Dendritic cell treated with granulocyte-macrophage colony-stimulating factor and Interleukin-4, amounts not matched to agents 40 ng/mL and 50 ng/mL, for 4 days (primary cell): ENCODE measurements at regions not wholly inside any gene's neighbourhood (a gene's known extent, or its start where the extent isn't known, plus 50 kb on each side); places are given as distances from the start of the nearest gene placed in this dataset.

ENCODE experiments used
- H3K27ac Mint-ChIP-seq: one replicate; pipeline ENCODE4 v1.8.0; 2022; ENCODE audit warnings: mild to moderate bottlenecking, mixed read lengths
- H3K27me3 Mint-ChIP-seq: one replicate; pipeline ENCODE4 v1.8.0; 2022; ENCODE audit warnings: mild to moderate bottlenecking, mixed read lengths
- H3K36me3 Mint-ChIP-seq: one replicate; pipeline ENCODE4 v1.8.0; 2022; ENCODE audit warnings: low read depth, mixed read lengths
- H3K4me1 Mint-ChIP-seq: one replicate; pipeline ENCODE4 v1.8.0; 2022; ENCODE audit warnings: low read depth, mixed read lengths
- H3K4me3 Mint-ChIP-seq: one replicate; pipeline ENCODE4 v1.8.0; 2022; ENCODE audit warnings: mild to moderate bottlenecking, moderate library complexity, mixed read lengths
- H3K9me3 Mint-ChIP-seq: one replicate; pipeline ENCODE4 v1.8.0; 2022; ENCODE audit warnings: mixed read lengths
- intact Hi-C: fragments of 100-400 bp; cut with micrococcal nuclease; formaldehyde crosslinking; loops from one replicate; pipeline ENCODE4 v1.15.0; 2022

GRCh38 chr18:44423814-44424644, 256.7 kb upstream of the SETBP1 start:
- H3K36me3 Mint-ChIP-seq, result no peaks in the 10 kb centered on the region
- peaks cover 5% of the 10 kb centered on the region for H3K4me1 Mint-ChIP-seq
- no peak overlapping the region for H3K27ac Mint-ChIP-seq
- peaks cover 4% of the 10 kb centered on the region for H3K27me3 Mint-ChIP-seq
- H3K4me3 Mint-ChIP-seq, result no peak overlapping the region
- intact Hi-C loops, result no loop called here
- H3K9me3 Mint-ChIP-seq, result peaks cover 18% of the 10 kb centered on the region

GRCh38 chr18:44424645-44425035, 256.0 kb upstream of the SETBP1 start:
- Mint-ChIP-seq H3K27me3 (peaks cover 4% of the 10 kb centered on the region), H3K4me1 (peaks cover 5% of the 10 kb centered on the region), H3K9me3 (peaks cover 12% of the 10 kb centered on the region), H3K36me3 (no peaks in the 10 kb centered on the region), H3K4me3 (no peak overlapping the region), H3K27ac (no peak overlapping the region)
- intact Hi-C loops, result no loop called here

- peaks cover 5% of the 10 kb centered on the region for H3K4me1 Mint-ChIP-seq
- H3K27me3 Mint-ChIP-seq, result peaks cover 4% of the 10 kb centered on the region
- H3K27ac Mint-ChIP-seq, result no peak overlapping the region
- H3K4me3 Mint-ChIP-seq, result no peak overlapping the region
- no peaks in the 10 kb centered on the region for H3K36me3 Mint-ChIP-seq
- intact Hi-C loops, result no loop called here
- peaks cover 7% of the 10 kb centered on the region for H3K9me3 Mint-ChIP-seq
These were observed 255.5 kb upstream of the SETBP1 start for GRCh38 chr18:44425161-44425560.

GRCh38 chr18:44437603-44438002, 243.1 kb upstream of the SETBP1 start:
- H3K36me3 Mint-ChIP-seq, result no peaks in the 10 kb centered on the region
- H3K27me3 Mint-ChIP-seq, result peaks cover 7% of the 10 kb centered on the region
- H3K9me3 Mint-ChIP-seq, result peaks cover 18% of the 10 kb centered on the region
- H3K27ac Mint-ChIP-seq, result no peak overlapping the region
- H3K4me3 Mint-ChIP-seq, result no peak overlapping the region
- intact Hi-C loops, result no loop called here
- no peaks in the 10 kb centered on the region for H3K4me1 Mint-ChIP-seq

- H3K27ac Mint-ChIP-seq, result no peak overlapping the region
- no peaks in the 10 kb centered on the region for H3K9me3 Mint-ChIP-seq
- peaks cover 8% of the 10 kb centered on the region for H3K4me1 Mint-ChIP-seq
- no peaks in the 10 kb centered on the region for H3K27me3 Mint-ChIP-seq
- intact Hi-C loops, result no loop called here
- no peak overlapping the region for H3K4me3 Mint-ChIP-seq
- H3K36me3 Mint-ChIP-seq, result no peaks in the 10 kb centered on the region
These were observed 230.5 kb upstream of the SETBP1 start for GRCh38 chr18:44450226-44450625.

- Mint-ChIP-seq H3K9me3 (no peaks in the 10 kb centered on the region), H3K27me3 (no peaks in the 10 kb centered on the region), H3K36me3 (no peaks in the 10 kb centered on the region), H3K27ac (no peak overlapping the region), H3K4me1 (peaks cover 8% of the 10 kb centered on the region), H3K4me3 (no peak overlapping the region)
- intact Hi-C loops, result no loop called here
These were observed 228.3 kb upstream of the SETBP1 start for GRCh38 chr18:44452346-44452745.

GRCh38 chr18:44453505-44453904, 227.2 kb upstream of the SETBP1 start:
- Mint-ChIP-seq H3K4me3 (no peak overlapping the region), H3K4me1 (peaks cover 10% of the 10 kb centered on the region)
- intact Hi-C loops, result no loop called here

GRCh38 chr18:44458777-44459176, 221.9 kb upstream of the SETBP1 start:
- no peak overlapping the region for H3K4me3 Mint-ChIP-seq
- H3K27ac Mint-ChIP-seq, result peak overlapping the region; percentile 37
- H3K36me3 Mint-ChIP-seq, result no peaks in the 10 kb centered on the region
- peaks cover 9% of the 10 kb centered on the region for H3K9me3 Mint-ChIP-seq
- intact Hi-C loops, result no loop called here
- peaks cover 10% of the 10 kb centered on the region for H3K4me1 Mint-ChIP-seq
- peaks cover 3% of the 10 kb centered on the region for H3K27me3 Mint-ChIP-seq

More at GRCh38 chr18:44453505-44453904, 227.2 kb upstream of the SETBP1 start:
- no peak overlapping the region for H3K27ac Mint-ChIP-seq
- H3K27me3 Mint-ChIP-seq, result no peaks in the 10 kb centered on the region
- H3K9me3 Mint-ChIP-seq, result peaks cover 3% of the 10 kb centered on the region
- no peaks in the 10 kb centered on the region for H3K36me3 Mint-ChIP-seq

GRCh38 chr18:44464398-44465180, 216.1 kb upstream of the SETBP1 start:
- peaks cover 3% of the 10 kb centered on the region for H3K27me3 Mint-ChIP-seq
- H3K9me3 Mint-ChIP-seq, result no peaks in the 10 kb centered on the region
- intact Hi-C loops, result no loop called here
- H3K4me1 Mint-ChIP-seq, result peaks cover 19% of the 10 kb centered on the region
- H3K27ac Mint-ChIP-seq, result no peak overlapping the region
- H3K4me3 Mint-ChIP-seq, result no peak overlapping the region
- H3K36me3 Mint-ChIP-seq, result no peaks in the 10 kb centered on the region

- Mint-ChIP-seq H3K9me3 (peaks cover 8% of the 10 kb centered on the region), H3K4me3 (no peak overlapping the region), H3K27me3 (peaks cover 3% of the 10 kb centered on the region), H3K27ac (no peak overlapping the region), H3K4me1 (peaks cover 19% of the 10 kb centered on the region), H3K36me3 (no peaks in the 10 kb centered on the region)
- intact Hi-C loops, result no loop called here
These were observed 215.3 kb upstream of the SETBP1 start for GRCh38 chr18:44465381-44465841.

GRCh38 chr18:44466997-44467396, 213.7 kb upstream of the SETBP1 start:
- no peaks in the 10 kb centered on the region for H3K36me3 Mint-ChIP-seq
- peaks cover 14% of the 10 kb centered on the region for H3K9me3 Mint-ChIP-seq
- intact Hi-C loops, result no loop called here
- peaks cover 3% of the 10 kb centered on the region for H3K27me3 Mint-ChIP-seq
- H3K4me3 Mint-ChIP-seq, result no peak overlapping the region
- H3K27ac Mint-ChIP-seq, result no peak overlapping the region
- peaks cover 19% of the 10 kb centered on the region for H3K4me1 Mint-ChIP-seq

- H3K4me3 Mint-ChIP-seq, result no peak overlapping the region
- H3K4me1 Mint-ChIP-seq, result peaks cover 19% of the 10 kb centered on the region
- intact Hi-C loops, result no loop called here
- H3K9me3 Mint-ChIP-seq, result peaks cover 14% of the 10 kb centered on the region
- no peak overlapping the region for H3K27ac Mint-ChIP-seq
- no peaks in the 10 kb centered on the region for H3K36me3 Mint-ChIP-seq
- H3K27me3 Mint-ChIP-seq, result peaks cover 3% of the 10 kb centered on the region
These were observed 213.0 kb upstream of the SETBP1 start for GRCh38 chr18:44467718-44468117.

- intact Hi-C loops, result no loop called here
- H3K27ac Mint-ChIP-seq, result no peak overlapping the region
- no peak overlapping the region for H3K4me3 Mint-ChIP-seq
- no peaks in the 10 kb centered on the region for H3K36me3 Mint-ChIP-seq
- H3K4me1 Mint-ChIP-seq, result no peaks in the 10 kb centered on the region
- peaks cover 21% of the 10 kb centered on the region for H3K9me3 Mint-ChIP-seq
- H3K27me3 Mint-ChIP-seq, result peaks cover 4% of the 10 kb centered on the region
These were observed 207.2 kb upstream of the SETBP1 start for GRCh38 chr18:44473394-44474066.

- Mint-ChIP-seq H3K4me3 (no peak overlapping the region), H3K9me3 (peaks cover 26% of the 10 kb centered on the region), H3K27ac (no peak overlapping the region), H3K27me3 (peaks cover 4% of the 10 kb centered on the region), H3K36me3 (no peaks in the 10 kb centered on the region), H3K4me1 (no peaks in the 10 kb centered on the region)
- intact Hi-C loops, result no loop called here
These were observed 206.6 kb upstream of the SETBP1 start for GRCh38 chr18:44474067-44474411.
